ENCODE measurements at regions not wholly inside any gene's neighbourhood (a gene's known extent, or its start where the extent isn't known, plus 50 kb on each side); places are given as distances from the start of the nearest gene placed in this dataset.

- no peak for TF ChIP-seq POLR2A (IDR thresholded peaks at IDR 0.05; ENCODE audit: low read depth, low read length)
- no peak for TF ChIP-seq SPI1 (IDR thresholded peaks at IDR 0.05; ENCODE audit: low read depth, low read length)
- TF ChIP-seq TAF1 (IDR thresholded peaks at IDR 0.05; ENCODE audit: low read depth, low read length): no peak
Measured at GRCh38 chr22:34129691-34130486, 209.6 kb upstream of the LARGE1 start.
